ENCODE measurements at regions not wholly inside any gene's neighbourhood (a gene's known extent, or its start where the extent isn't known, plus 50 kb on each side); places are given as distances from the start of the nearest gene placed in this dataset.
A peak's percentile ranks its signal among the peaks of the same experiment; 100 is the strongest.

DNA sequence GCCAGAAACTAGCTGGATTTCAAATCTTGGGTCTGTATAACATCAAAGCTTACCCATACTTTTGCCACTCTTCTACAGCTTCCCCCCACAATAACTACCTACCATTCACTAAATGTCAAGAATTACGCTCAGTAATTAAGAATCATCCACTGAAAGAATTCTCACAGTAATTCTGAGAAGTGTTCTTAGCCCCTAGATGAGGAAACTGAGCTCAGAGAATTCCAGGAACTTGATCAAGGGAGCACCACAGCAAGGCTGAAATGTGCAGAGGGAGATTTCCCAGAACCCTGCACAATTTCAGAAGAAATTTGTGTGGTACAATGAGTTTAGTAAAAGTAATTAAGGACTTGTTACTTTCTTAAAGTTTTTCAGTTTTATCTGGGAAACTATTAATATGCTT lies 194.5 kb upstream of the STK17B start:
- Mint-ChIP-seq H3K4me1 (peaks cover 0 to 7% (median 2%) of the 10 kb centered on the region in 4 donors), H3K36me3 (no peaks in the 10 kb centered on the region), H3K27ac (no peak overlapping the region), H3K9me3 (peaks cover 2 to 12% (median 7%) of the 10 kb centered on the region in 7 donors), H3K4me3 (no peak overlapping the region), H3K27me3 (peaks cover 16% of the 10 kb centered on the region)
- H3K4me1 ChIP-seq (ENCODE audit: control insufficient read depth, insufficient read depth, low read length, poor library complexity, severe bottlenecking): no peaks in the 10 kb centered on the region
- no peaks in the 10 kb centered on the region for H3K9me3 ChIP-seq (ENCODE audit: control insufficient read depth in 2 of 2, low read length in 2 of 2)
- H3K4me3 ChIP-seq (ENCODE audit: low read depth, low read length): no peak overlapping the region
- ATAC-seq (ENCODE audit: low read depth in 2 of 2) (no peak), DNase-seq (peak in 1 of 3 donors; percentile 84)
- no peaks in the 10 kb centered on the region for H3K36me3 ChIP-seq (ENCODE audit: control insufficient read depth, insufficient read depth, low read length)
- peaks cover 5% of the 10 kb centered on the region for H3K27me3 ChIP-seq (ENCODE audit: control insufficient read depth, insufficient read depth, low read length)
- H3K27ac ChIP-seq (ENCODE audit: insufficient read depth, low read length, poor library complexity, severe bottlenecking): no peak overlapping the region

DNA sequence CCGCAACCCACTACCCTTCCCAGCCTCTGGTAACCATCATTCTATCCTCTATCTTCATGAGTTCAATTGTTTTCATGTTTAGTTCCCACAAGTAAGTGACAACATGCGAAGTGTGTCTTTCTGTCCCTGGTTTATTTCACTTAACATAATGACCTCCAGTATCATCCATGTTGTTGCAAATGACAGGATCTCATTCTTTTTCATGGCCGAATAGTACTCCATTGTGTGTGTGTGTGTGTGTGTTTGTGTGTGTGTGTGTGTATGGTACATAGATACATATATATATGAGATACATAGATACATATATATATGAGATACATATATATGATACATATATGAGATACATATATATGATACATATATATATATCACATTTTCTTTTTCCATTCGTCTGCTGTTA lies 196.3 kb upstream of the STK17B start:
- DNase-seq (no peak), ATAC-seq (ENCODE audit: low read depth in 2 of 2) (no peak)
- Mint-ChIP-seq H3K27ac (no peak overlapping the region), H3K36me3 (no peaks in the 10 kb centered on the region), H3K4me1 (peaks cover 0 to 5% (median 2%) of the 10 kb centered on the region in 4 donors), H3K4me3 (no peak overlapping the region), H3K9me3 (peaks cover 2 to 12% (median 7%) of the 10 kb centered on the region in 7 donors), H3K27me3 (peaks cover 16% of the 10 kb centered on the region)
- H3K4me1 ChIP-seq (ENCODE audit: control insufficient read depth, insufficient read depth, low read length, poor library complexity, severe bottlenecking): no peaks in the 10 kb centered on the region
- no peaks in the 10 kb centered on the region for H3K9me3 ChIP-seq (ENCODE audit: control insufficient read depth in 2 of 2, low read length in 2 of 2)
- no peak overlapping the region for H3K4me3 ChIP-seq (ENCODE audit: low read depth, low read length)
- peaks cover 3% of the 10 kb centered on the region for H3K27me3 ChIP-seq (ENCODE audit: control insufficient read depth, insufficient read depth, low read length)
- H3K27ac ChIP-seq (ENCODE audit: insufficient read depth, low read length, poor library complexity, severe bottlenecking): no peak overlapping the region
- H3K36me3 ChIP-seq (ENCODE audit: control insufficient read depth, insufficient read depth, low read length): no peaks in the 10 kb centered on the region

- Histone ChIP-seq H3K9me3 (ENCODE audit: control insufficient read depth in 2 of 2, low read length in 2 of 2) (no peaks in the 10 kb centered on the region), H3K27ac (ENCODE audit: insufficient read depth, low read length, poor library complexity, severe bottlenecking) (no peak overlapping the region), H3K4me3 (ENCODE audit: low read depth, low read length) (no peak overlapping the region), H3K36me3 (ENCODE audit: control insufficient read depth, insufficient read depth, low read length) (no peaks in the 10 kb centered on the region), H3K27me3 (ENCODE audit: control insufficient read depth, insufficient read depth, low read length) (peaks cover 8% of the 10 kb centered on the region), H3K4me1 (ENCODE audit: control insufficient read depth, insufficient read depth, low read length, poor library complexity, severe bottlenecking) (no peaks in the 10 kb centered on the region)
- no peak for ATAC-seq (ENCODE audit: low read depth in 2 of 2)
- Mint-ChIP-seq H3K27ac (no peak overlapping the region), H3K9me3 (peaks cover 2 to 12% (median 7%) of the 10 kb centered on the region in 7 donors), H3K4me1 (peaks cover 0 to 5% (median 2%) of the 10 kb centered on the region in 4 donors), H3K4me3 (no peak overlapping the region), H3K36me3 (no peaks in the 10 kb centered on the region), H3K27me3 (peaks cover 16% of the 10 kb centered on the region)
- DNase-seq: no peak
Observed at GRCh38 chr2:196368546-196369225, 197.3 kb upstream of the STK17B start.

GRCh38 chr2:196369967-196370366 lies 198.6 kb upstream of the STK17B start:
- H3K4me1 Mint-ChIP-seq: peaks cover 0 to 5% (median 2%) of the 10 kb centered on the region in 4 donors
- DNase-seq (no peak), ATAC-seq (ENCODE audit: low read depth in 2 of 2) (no peak)
- no peaks in the 10 kb centered on the region for H3K4me1 ChIP-seq (ENCODE audit: control insufficient read depth, insufficient read depth, low read length, poor library complexity, severe bottlenecking)
- no peak overlapping the region for H3K27ac ChIP-seq (ENCODE audit: insufficient read depth, low read length, poor library complexity, severe bottlenecking)
- no peak overlapping the region for H3K4me3 ChIP-seq (ENCODE audit: low read depth, low read length)
- no peak overlapping the region for H3K4me3 Mint-ChIP-seq
- no peak overlapping the region for H3K27ac Mint-ChIP-seq
- H3K27me3 ChIP-seq (ENCODE audit: control insufficient read depth, insufficient read depth, low read length): peaks cover 8% of the 10 kb centered on the region
- peaks cover 2 to 12% (median 7%) of the 10 kb centered on the region in 7 donors for H3K9me3 Mint-ChIP-seq
- H3K27me3 Mint-ChIP-seq: peaks cover 18% of the 10 kb centered on the region
- no peaks in the 10 kb centered on the region for H3K36me3 Mint-ChIP-seq
- H3K9me3 ChIP-seq (ENCODE audit: control insufficient read depth in 2 of 2, low read length in 2 of 2): no peaks in the 10 kb centered on the region
- H3K36me3 ChIP-seq (ENCODE audit: control insufficient read depth, insufficient read depth, low read length): no peaks in the 10 kb centered on the region

DNA sequence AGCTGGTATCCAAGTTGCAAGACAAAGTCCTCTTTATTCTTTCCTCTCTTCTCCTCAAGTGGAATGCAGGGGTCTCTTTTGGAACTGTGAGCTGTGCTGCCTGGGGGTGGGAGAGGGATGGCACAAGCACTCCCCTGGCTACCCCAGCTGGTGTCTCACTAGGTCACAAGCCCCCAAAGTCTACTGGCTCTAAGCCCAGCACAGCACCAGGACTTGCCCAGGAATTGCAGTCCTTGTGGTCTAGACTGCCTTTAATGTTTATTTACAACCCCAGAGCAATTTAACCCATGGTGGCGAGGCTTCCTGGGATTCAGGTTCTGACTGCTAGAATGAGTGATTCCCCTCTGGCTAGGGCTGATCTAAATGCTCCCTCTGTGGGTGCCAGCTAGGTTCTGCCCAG lies 199.0 kb upstream of the STK17B start:
- Mint-ChIP-seq H3K9me3 (peaks cover 2 to 12% (median 7%) of the 10 kb centered on the region in 7 donors), H3K27me3 (peaks cover 19% of the 10 kb centered on the region), H3K4me1 (peaks cover 0 to 5% (median 2%) of the 10 kb centered on the region in 4 donors), H3K36me3 (no peaks in the 10 kb centered on the region), H3K4me3 (no peak overlapping the region), H3K27ac (no peak overlapping the region)
- no peak for ATAC-seq (ENCODE audit: low read depth in 2 of 2)
- no peak overlapping the region for H3K4me3 ChIP-seq (ENCODE audit: low read depth, low read length)
- H3K4me1 ChIP-seq (ENCODE audit: control insufficient read depth, insufficient read depth, low read length, poor library complexity, severe bottlenecking): no peaks in the 10 kb centered on the region
- DNase-seq: no peak
- H3K36me3 ChIP-seq (ENCODE audit: control insufficient read depth, insufficient read depth, low read length): no peaks in the 10 kb centered on the region
- H3K9me3 ChIP-seq (ENCODE audit: control insufficient read depth in 2 of 2, low read length in 2 of 2): no peaks in the 10 kb centered on the region
- no peak overlapping the region for H3K27ac ChIP-seq (ENCODE audit: insufficient read depth, low read length, poor library complexity, severe bottlenecking)
- peaks cover 8% of the 10 kb centered on the region for H3K27me3 ChIP-seq (ENCODE audit: control insufficient read depth, insufficient read depth, low read length)

DNA sequence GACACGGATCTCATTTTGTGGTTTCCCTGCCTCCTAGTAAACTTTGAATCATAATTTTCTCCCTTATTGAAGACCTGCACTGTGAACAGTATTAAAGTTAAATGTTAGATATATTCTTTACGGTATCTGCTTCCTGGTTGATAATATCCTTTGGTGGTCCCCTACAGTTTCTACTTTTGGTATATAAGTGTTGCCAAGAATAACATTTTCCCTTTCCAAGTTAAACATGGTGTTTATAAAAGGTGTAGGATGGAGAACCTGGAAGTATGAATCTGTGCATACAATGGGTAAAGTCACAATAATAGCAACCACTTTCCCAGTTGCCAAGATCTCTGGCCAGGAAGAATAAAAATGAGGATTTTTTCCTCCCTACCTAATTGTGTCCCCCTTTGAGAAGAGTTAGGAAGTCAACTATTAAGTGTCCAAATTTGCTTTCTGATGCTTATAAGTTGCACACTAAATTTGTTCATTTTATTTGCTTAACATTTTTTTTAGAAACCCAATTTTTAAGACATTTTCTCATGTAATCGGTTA lies 201.0 kb upstream of the STK17B start:
- no peak overlapping the region for H3K27ac Mint-ChIP-seq
- H3K4me3 ChIP-seq (ENCODE audit: low read depth, low read length): no peak overlapping the region
- H3K36me3 ChIP-seq (ENCODE audit: control insufficient read depth, insufficient read depth, low read length): no peaks in the 10 kb centered on the region
- H3K9me3 Mint-ChIP-seq: peaks cover 2 to 12% (median 7%) of the 10 kb centered on the region in 7 donors
- no peak overlapping the region for H3K4me3 Mint-ChIP-seq
- no peaks in the 10 kb centered on the region for H3K4me1 ChIP-seq (ENCODE audit: control insufficient read depth, insufficient read depth, low read length, poor library complexity, severe bottlenecking)
- no peak for DNase-seq
- H3K27me3 ChIP-seq (ENCODE audit: control insufficient read depth, insufficient read depth, low read length): peaks cover 8% of the 10 kb centered on the region
- no peaks in the 10 kb centered on the region for H3K36me3 Mint-ChIP-seq
- no peak overlapping the region for H3K27ac ChIP-seq (ENCODE audit: insufficient read depth, low read length, poor library complexity, severe bottlenecking)
- peaks cover 9% of the 10 kb centered on the region for H3K27me3 Mint-ChIP-seq
- no peak for ATAC-seq (ENCODE audit: low read depth in 2 of 2)
- no peaks in the 10 kb centered on the region for H3K9me3 ChIP-seq (ENCODE audit: control insufficient read depth in 2 of 2, low read length in 2 of 2)
- H3K4me1 Mint-ChIP-seq: no peaks in the 10 kb centered on the region

DNA sequence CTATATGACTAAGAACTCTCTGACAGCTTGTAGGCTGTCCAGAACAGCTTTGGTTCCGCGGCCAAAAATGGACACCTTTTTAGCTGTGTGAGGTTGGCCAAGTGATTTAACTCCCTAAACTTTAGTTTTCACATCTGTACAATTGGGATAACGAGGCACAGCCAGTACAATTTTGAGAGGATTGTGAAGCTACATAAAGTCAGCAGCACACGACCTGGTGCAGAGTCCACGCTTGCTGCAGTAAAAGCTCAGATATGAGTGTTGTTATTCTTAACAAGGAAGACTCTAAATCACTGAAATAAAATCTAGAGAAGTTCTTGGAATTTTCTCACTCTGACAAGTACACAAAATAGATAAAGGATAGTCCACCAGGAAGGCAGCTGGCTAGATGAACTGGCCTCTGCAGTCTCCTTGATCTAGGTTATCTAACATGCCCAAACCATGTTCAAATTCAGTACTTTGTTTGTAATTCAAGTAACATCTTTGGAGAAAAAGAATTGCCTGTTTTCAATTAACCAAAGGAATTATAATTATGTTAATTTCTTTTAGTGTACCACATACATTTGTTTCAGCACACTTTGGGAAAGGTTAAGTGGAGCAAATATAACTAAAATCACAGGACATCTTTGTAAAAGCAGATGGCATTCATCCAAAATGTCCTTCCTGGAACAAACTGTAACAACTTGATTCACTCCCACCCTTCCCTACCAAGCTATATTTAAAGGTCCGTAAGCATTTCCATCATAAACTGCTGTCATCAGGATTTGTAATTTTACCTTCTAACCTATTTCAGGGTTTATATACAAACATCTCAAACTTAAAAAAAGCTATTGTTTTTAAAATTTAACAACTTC lies 201.7 kb upstream of the STK17B start:
- Mint-ChIP-seq H3K27me3 (peaks cover 11% of the 10 kb centered on the region), H3K4me1 (no peaks in the 10 kb centered on the region), H3K4me3 (no peak overlapping the region), H3K9me3 (peaks cover 0 to 7% (median 6%) of the 10 kb centered on the region in 7 donors), H3K27ac (no peak overlapping the region), H3K36me3 (no peaks in the 10 kb centered on the region)
- peaks cover 8% of the 10 kb centered on the region for H3K27me3 ChIP-seq (ENCODE audit: control insufficient read depth, insufficient read depth, low read length)
- no peaks in the 10 kb centered on the region for H3K9me3 ChIP-seq (ENCODE audit: control insufficient read depth in 2 of 2, low read length in 2 of 2)
- DNase-seq (no peak), ATAC-seq (ENCODE audit: low read depth in 2 of 2) (no peak)
- no peaks in the 10 kb centered on the region for H3K36me3 ChIP-seq (ENCODE audit: control insufficient read depth, insufficient read depth, low read length)
- H3K4me1 ChIP-seq (ENCODE audit: control insufficient read depth, insufficient read depth, low read length, poor library complexity, severe bottlenecking): no peaks in the 10 kb centered on the region
- H3K4me3 ChIP-seq (ENCODE audit: low read depth, low read length): no peak overlapping the region
- H3K27ac ChIP-seq (ENCODE audit: insufficient read depth, low read length, poor library complexity, severe bottlenecking): no peak overlapping the region
